Tibial nerve (tissue), 3 donors: ENCODE measurements at regions not wholly inside any gene's neighbourhood (a gene's known extent, or its start where the extent isn't known, plus 50 kb on each side); places are given as distances from the start of the nearest gene placed in this dataset.

Experiments used
- CTCF ChIP-seq, 5 experiments: fragments of 200-600 bp in 3 of 5; fragments of 450-650 bp in 2 of 5; sonication (generic) in 3 of 5; IDR thresholded peaks; one replicate each; pipeline ENCODE4 v1.5.1; 2016 to 2019; ENCODE audit warnings: antibody characterized with exemption in 5 of 5, mild to moderate bottlenecking in 3 of 5, moderate library complexity in 2 of 5
- POLR2A ChIP-seq, 2 donors: fragments of 450-650 bp; IDR thresholded peaks; one replicate each; pipeline ENCODE4 v1.6.1; 2017; ENCODE audit warnings: antibody characterized with exemption in 2 of 2, mild to moderate bottlenecking in 2 of 2, moderate library complexity in 2 of 2

- TF ChIP-seq CTCF (IDR thresholded peaks at IDR 0.05) (no peak), POLR2A (IDR thresholded peaks at IDR 0.05) (no peak)
Observed at GRCh38 chr20:46823271-46823751, 71.3 kb upstream of the EYA2 start.
